HG02763 (cell line): ENCODE measurements at regions not wholly inside any gene's neighbourhood (a gene's known extent, or its start where the extent isn't known, plus 50 kb on each side); places are given as distances from the start of the nearest gene placed in this dataset.
"Not testable (repeated sequence)": the region's sequence is repeated elsewhere in the genome, so short reads cannot be mapped to it uniquely, and the experiment has no call there.

Source experiments
- ATAC-seq: cut with Tn5 transposase; IDR thresholded peaks from one replicate; pipeline ENCODE4 v1.9.1; 2021; ENCODE audit warnings: mild to moderate bottlenecking, moderate library complexity; ENCODE audit not compliant: unreplicated experiment

DNA sequence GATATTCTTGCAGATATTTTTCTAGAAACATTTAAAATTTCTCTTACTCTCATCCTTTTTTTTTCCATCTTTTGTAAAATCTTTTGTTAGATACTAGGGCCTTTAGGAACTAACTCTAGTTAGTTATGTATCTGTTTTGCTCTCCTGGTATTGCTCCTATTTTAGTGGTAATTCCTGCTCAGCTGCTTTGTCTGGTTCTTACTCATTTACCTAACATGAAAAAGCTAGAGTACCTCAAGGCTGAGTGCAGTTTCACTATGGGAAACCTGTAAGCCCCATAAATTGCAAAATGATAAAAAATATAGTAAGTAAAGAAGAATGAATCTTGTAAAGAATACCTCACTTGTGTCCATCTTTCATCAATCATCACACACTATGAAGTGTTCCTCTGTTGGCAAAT is 1602.0 kb downstream of the GRIK2 start:
- no peak for ATAC-seq

DNA sequence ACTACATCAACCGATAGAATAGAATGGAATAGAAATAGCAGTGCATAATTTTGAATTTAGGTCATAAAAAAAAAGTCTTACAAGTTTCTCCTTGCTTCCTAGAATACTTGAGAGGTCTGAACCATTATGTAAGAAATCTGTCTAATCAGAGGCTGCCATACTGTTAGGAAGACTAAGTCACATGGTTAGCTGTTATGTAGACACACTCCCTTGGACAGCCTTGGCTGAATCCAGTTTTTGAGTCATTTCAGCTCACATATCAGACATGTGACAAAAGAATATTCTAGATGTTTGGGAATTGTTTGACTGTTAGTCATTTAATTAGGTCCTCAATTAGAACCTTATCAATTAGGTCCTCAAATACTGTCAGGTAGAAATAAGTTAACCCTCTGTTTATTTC is 1601.4 kb downstream of the GRIK2 start:
- ATAC-seq, result no peak

DNA sequence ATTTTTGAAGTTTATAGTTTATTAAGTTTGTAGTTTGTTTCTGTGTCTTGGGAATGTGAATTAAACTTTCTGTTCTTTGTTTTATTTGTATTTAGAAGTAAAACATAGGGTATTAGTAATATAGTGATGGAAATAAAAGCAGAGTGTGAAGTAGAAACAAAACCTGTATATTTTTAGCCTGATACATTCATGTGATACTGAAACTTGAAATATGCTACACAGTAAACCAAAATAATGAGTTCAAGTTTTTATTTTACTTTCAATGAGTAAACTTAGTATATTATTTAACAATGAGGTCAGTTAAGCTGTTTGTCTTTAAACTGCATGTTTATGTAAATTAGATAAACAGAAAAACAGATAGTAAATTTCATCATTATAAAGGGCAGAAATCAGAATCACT is 1592.6 kb downstream of the GRIK2 start:
- ATAC-seq, result peak; percentile 76

DNA sequence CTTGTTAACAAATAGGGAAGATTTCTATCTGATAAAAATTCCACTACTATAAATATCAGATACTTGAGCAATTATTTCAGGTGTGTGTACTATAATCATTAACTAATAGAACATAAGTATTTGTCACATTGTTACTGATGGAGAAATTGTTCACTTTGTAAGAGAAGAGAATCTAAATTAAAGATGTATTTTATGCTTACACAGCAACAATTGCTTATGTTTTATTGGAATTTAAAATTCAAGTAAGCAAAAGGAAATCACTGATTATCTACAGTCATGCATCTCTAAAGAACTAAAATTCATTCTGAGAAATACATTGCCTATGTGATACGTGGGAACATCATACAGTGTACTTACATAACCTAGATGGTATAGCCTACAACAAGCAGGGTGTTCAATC is 1590.8 kb downstream of the GRIK2 start:
- no peak for ATAC-seq

DNA sequence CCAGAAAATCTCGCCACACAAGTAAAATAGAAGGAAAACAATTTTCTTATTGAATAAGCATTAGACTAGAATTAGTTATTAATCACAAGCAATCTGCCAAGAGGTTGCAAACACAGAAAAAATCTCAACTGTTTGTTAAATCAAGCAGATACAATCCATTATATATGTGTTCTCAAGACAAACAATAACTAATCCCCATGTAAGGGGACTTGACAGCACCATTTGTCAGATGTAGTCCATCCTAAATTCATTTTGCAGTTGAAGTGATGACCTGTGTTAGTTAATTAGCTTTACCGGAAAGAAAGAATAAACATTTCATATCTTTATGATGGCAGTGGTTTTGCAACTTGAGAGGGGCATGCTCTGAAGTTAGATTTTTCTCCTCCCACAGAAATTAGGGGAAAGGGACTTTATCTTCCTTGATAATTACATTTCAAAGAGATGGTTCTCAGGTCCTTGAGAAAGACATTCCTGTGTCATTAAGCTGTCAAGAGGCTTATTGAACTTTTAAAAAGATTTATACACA is 1588.0 kb downstream of the GRIK2 start:
- ATAC-seq, result no peak

DNA sequence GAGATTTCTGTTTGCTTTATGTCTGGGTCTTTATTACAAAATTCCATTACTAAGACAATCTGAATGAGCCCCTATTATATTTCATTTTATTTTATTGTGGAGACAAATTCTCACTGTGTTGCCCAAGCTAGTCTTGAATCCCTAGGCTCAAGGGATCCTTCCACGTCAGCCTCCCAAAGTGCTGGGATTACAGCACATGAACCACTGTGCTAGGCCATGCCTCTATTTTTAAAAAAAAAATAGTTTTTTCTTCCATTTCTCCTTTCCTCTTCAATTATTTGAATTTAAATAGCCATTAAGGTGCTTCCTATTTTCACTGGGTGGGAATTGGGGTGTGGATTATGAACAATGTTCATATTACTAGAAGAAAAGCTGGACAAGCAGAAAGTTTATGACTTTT is 1587.4 kb downstream of the GRIK2 start:
- no peak for ATAC-seq

DNA sequence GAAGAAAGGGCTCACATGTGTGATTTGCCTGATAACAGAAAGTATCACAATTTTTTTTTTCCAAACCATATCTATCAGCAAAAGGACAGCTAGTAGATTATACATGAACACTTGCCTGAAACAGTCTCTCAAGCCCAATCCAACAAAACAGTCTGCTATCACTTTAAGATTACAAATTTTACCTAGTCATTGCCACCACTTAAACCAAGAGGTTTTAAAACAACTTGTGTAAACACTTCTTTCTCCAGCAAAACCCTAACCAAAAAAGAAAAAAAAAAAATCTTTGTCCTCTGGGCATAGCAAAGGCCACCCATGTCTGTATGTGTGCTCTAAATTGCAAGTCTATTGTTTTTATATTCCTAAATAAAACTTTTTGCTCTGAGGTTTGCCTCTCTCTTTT is 1568.4 kb downstream of the GRIK2 start:
- ATAC-seq, result no peak

DNA sequence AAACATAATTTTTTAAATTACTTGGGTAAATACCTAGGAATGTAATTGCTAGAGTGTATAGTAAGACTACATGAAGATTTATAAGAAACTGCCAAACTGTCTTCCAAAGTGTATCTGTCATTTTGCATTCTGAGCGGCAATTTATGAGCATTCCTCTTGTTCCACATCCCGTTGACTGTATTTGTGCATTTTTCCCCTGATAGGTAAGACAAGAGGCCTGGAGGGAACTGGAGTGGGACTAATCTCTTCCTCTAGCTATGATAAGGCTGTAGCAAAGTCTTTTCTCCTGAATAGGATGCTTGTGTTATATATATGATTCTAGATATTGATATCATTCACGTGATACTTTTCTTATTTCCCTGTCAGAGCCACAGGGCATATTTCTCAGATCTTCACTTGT is 1557.5 kb downstream of the GRIK2 start:
- ATAC-seq, result no peak

DNA sequence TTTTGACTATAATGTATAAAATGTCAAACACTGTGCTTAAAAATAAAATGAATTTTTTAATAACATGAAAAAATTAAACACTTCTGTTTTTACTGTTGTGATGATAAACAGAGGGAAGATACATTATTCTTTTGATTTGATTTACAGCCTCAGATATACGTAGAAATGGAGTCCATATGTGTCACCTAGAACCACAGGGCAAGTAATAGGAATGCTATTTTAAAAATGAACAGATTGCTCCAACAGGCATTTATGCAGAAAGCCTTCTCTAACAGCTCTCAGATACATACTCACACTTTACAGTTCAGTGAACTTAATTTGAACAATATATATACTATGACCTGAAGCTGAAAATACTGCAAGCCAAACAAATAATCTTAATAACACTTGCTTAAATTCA is 1551.0 kb downstream of the GRIK2 start:
- no peak for ATAC-seq

DNA sequence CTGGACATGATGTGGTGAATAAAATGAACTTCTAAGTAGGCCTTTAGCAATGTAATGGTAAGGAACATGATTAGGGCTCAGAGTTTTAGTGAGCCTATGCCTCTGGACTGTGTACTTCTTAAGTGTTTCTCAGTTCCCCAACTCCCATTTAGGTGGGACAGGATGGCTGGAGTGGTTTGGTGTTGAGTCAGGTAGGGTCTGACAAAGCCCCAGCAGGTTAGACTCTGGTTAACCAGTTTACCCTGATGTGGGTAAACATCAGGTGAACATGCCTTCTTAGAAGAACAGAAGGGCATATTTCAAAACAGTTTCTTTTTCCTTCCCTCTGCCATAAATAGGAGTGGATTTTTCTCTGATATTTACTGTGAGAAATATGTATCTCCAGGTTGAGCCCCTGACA is 1548.7 kb downstream of the GRIK2 start:
- no peak for ATAC-seq

DNA sequence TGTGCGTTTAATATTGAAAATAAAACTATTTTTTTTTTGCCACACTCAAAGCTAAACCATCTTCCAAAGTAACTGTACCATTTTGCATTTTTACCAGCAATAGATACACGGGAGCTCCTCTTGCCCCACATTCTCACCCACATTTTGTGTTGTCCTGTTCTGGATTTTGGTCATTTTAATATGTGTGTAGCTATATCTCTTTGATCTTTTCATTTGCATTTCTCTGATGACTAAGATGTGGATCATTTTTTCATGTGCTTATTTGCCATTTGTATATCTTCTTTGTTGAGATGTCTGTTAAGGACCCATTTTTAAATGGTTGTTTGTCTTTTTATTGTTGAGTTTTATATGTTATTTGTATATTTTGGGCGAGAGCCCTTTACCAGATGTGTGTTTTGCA is 1543.5 kb downstream of the GRIK2 start:
- no peak for ATAC-seq

DNA sequence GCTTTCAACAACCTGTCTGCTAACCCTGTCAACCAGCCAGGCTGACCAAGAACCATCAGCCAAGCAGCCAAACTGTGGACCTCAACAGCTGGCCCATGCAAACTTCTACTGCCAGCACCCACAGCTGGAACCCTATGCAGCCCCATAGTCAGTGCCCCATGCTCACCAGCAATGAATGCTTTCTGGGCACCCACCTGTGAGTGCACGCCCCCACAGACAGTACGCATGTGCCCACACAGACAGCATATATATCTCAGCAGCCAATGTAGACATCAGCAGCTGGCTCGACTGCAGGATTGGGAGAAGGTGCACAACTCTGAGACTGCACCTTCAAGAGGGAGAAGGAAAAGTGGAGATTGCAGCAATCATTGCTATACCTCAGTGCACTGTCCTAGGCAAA is 1534.6 kb downstream of the GRIK2 start:
- no peak for ATAC-seq

DNA sequence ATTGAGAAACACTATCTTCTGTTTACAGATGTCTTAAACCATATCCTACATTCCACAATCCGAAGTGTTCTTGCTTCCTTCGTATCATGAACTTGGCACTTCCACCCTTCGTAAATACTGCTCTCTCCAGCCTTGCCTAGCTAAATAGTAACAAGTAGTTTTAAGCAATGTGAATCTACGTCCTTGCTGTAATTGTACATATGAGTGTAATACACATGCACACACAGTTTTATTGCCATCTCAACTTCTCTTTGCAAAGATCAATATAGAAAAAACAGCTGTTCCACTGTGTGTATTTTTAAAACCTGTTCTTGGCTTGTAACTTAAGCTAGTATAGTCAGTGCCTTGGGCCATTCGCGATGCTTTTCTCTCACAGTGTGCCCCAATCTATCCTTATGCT is 1524.7 kb downstream of the GRIK2 start:
- ATAC-seq, result no peak

DNA sequence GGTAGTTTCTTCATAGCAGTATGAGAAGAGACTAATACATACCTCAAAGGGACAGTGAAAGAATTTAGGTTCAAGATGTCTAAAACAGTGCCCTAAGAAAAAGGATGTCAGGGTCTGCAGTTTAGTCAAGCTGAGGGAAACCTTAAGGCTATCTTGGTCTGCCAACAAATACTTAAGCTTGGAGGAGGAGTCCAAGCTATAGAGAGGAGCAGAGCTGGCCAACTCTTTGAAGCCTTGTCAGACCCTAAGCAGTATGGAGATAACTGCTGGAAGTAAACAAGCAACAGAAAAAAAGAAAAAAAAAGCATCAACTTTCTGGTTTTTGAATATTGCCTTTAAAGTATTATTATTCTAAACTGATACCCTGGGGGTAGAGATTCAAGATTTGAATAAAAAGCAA is 1518.1 kb downstream of the GRIK2 start:
- no peak for ATAC-seq

DNA sequence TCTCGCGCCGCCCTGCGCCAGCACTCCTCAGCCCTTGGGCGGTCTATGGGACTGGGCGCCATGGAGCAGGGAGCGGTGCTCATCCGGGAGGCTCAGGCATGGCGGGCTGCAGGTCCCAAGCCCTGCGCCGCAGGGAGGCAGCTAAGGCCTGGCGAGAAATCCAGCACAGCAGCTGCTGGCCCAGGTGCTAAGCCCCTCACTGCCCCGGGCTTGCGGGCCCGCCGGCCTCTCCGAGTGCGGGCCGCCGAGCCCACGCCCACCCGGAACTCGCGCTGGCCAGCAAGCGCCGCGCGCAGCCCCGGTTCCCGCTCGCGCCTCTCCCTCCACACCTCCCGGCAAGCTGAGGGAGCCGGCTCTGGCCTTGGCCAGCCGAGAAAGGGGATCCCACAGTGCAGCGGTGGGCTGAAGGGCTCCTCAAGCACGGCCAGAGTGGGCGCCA is 1517.2 kb downstream of the GRIK2 start:
- not testable (repeated sequence) for ATAC-seq

DNA sequence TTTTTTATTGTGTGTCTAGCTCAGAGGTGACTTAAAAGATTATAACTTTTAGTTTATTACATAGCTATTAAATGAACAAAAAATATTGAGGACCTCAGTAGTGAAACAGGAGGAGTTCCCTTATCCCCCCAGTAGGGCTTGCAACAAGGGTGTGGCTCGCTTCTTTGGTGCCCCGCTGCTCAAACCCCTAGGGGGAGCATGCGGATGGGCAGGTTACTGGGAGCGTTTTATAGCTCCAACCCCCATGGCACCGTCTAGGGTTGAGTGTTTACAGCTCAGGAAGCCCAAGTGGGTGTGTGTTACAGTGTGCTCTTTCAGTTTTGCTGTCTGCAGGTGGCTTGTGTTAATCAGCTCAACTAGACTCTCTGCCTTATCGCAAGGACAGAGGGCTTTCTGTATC is 1513.7 kb downstream of the GRIK2 start:
- no peak for ATAC-seq

DNA sequence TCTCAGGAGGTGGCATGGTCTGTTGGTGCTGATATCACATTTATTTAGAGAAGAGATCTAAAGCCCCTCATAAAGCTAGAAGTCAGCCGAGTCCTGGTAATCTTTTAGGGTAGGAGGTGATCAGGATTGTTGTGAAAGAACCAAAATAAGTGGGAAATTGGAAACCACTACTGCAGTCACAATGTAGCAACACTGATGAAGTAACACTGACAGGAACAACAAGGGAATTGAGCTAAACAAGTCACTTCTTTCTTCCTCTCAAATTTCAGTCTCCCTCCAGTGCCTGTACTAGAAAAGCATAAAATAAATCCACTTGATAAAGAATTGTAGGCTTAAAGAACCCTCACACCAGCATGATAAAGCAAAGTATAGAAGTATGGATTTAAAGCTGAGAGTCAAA is 1509.0 kb downstream of the GRIK2 start:
- no peak for ATAC-seq

DNA sequence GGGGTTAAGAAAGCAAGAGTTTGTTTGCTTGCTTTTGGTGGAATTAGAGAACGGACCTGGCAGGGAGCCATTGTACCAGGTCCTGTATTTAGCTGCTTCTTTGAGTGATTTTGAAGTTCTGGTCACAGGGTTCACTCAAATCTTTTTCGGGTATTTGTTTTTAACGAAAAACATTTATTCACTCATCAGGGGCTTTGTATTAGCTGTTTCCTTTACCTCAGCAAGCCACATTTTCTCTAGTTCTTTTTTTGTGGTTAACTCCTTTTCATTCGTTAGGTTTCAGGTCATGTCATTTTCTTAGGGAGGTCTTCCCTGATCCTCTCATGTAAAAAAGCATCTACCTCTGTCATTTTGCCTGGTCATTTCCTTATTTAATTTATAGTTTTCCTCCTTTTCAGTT is 1502.2 kb downstream of the GRIK2 start:
- ATAC-seq, result no peak

DNA sequence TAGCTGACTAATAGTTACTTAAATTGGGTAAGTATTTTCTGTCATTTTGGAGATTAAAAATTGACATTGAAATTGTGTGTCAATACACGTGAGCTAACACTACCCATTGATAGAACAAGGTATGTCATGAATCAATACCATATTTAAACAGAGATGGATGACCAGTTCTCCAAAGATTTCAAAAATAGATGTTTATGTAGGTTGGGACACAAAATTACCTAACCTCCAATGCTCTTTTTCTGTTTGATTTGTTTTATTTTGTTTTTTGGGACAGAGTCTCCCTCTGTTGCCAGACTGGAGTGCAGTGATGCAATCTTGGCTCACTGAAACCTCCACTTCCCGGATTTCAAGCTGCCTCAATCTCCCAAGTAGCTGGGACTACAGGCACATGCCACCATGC is 1491.7 kb downstream of the GRIK2 start:
- no peak for ATAC-seq

DNA sequence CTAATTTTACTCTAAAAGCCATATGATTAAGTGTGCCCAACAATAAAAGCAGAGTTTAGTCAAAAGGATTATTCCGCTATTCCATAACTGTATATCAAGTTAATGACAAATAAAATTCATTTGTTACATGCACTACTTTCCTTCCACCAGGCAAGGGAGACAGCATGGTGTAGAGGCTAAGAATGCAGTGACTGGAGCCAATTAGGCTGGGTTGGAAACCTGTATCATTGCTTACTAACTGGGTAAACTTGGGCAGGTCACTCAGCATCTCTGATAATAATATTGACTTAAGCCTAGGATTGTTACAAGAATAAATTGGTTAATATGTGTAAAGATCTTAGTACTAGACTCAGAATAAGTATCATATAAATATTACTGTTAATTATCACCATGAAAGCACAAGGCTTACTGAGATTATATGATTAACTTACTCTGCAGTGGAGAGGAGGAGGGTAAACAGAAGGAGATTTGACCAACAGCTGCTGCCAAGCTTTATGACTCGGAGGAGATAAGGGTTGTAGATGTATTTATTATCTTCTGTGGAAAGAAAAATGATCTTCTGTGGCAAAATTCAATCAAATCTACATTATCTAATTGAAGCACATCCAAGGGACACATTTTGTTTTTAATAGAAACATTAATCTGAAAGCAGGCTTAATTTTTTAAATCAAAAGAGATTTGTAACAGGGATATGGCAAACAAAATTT is 1459.9 kb downstream of the GRIK2 start:
- no peak for ATAC-seq

DNA sequence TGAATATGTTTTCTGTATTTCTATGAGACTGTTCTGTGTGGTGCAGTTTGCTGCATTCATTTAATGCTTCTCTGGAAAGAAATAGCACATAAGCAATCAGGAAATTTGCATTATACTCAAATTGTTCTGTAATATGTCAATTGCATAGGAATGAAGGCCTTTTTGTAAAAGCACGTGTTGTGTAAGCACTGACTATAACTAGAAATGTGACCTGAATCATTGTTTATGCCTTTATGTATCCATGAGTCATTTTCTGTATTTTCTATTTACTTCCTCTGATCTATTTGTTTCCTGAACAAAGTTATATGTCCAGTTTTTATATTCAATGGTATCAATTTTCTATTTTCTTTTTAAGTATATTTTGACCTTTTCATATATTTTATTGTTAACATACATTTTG is 1455.3 kb downstream of the GRIK2 start:
- ATAC-seq, result no peak

DNA sequence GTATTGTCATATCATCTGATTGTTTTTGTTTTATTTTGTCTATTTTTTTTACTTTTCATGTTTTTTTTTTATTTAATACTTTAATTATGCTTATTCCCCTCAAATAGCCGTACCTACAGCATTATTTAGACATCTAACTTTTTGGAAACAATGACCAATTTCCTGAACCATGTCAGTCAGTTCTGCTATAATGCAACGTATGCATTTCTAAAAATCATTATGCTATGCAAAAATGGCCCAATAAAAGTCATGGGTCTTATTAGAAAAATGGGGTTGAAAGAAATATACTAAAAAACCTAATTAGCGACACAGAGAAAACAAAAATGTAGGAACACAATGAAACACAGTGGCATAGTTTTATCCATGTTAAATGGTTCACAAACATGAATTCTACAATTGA is 1454.7 kb downstream of the GRIK2 start:
- no peak for ATAC-seq

DNA sequence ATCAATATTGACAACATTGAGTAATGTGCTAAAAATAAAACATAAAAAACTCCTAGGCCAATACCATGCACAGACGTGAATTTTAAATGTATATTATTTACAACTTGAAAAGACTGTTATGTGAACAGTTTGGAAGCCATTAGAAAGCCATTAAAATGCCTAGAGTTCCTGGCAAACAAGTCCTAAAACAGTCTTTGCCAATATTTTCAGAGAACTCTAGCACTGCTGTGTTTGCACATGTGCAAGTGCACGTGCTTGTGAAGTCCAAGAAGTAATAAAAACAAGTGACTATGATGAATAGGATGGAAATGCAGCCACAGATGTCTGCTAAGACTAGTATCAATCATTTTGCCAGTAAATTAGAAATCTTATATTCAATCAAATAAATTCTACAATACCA is 1447.6 kb downstream of the GRIK2 start:
- no peak for ATAC-seq
